K562 (cell line): ENCODE measurements at regions not wholly inside any gene's neighbourhood (a gene's known extent, or its start where the extent isn't known, plus 50 kb on each side); places are given as distances from the start of the nearest gene placed in this dataset.

Experiments used
- AFF1 ChIP-seq, 2 experiments: fragments of 450-650 bp; IDR thresholded peaks; 2 replicates each; pipeline ENCODE4 v1.6.1; 2018; ENCODE audit warnings: mild to moderate bottlenecking in 2 of 2, low read depth in 1 of 2; ENCODE audit not compliant: partially characterized antibody in 2 of 2
- ARID3A ChIP-seq: IDR thresholded peaks from 2 replicates; pipeline ENCODE4 v1.6.1; 2012; ENCODE audit warnings: low read depth, low read length, improper control_type of control experiment, borderline replicate concordance
- BACH1 ChIP-seq: fragments of 200-800 bp; sonication (Bioruptor generic); IDR thresholded peaks from 2 replicates; pipeline ENCODE4 v1.6.1; 2016; ENCODE audit warnings: missing genetic modification characterization, missing compliant biosample characterization
- CBX2 ChIP-seq: fragments of 200-600 bp; sonication (generic); IDR thresholded peaks from one replicate; pipeline ENCODE4 v1.6.1; 2012; ENCODE audit warnings: mild to moderate bottlenecking, low read length, inconsistent platforms; ENCODE audit not compliant: insufficient read depth, poor library complexity, severe bottlenecking
- EP400 ChIP-seq: fragments of 450-650 bp; IDR thresholded peaks from 2 replicates; pipeline ENCODE4 v1.6.1; 2017; ENCODE audit warnings: antibody characterized with exemption, mild to moderate bottlenecking, moderate library complexity
- HLTF ChIP-seq: fragments of 450-650 bp; IDR thresholded peaks from 2 replicates; pipeline ENCODE4 v1.6.1; 2016
- MCM7 ChIP-seq, 2 experiments: fragments of 450-650 bp; IDR thresholded peaks; 2 replicates each; pipeline ENCODE4 v1.6.1; 2016 to 2018
- MTA2 ChIP-seq: fragments of 450-650 bp; IDR thresholded peaks from 2 replicates; pipeline ENCODE4 v1.6.1; 2016; ENCODE audit warnings: low read depth
- MTA3 ChIP-seq: fragments of 450-650 bp; formaldehyde crosslinking; IDR thresholded peaks from 2 replicates; pipeline ENCODE4 v1.6.1; 2017; ENCODE audit warnings: mild to moderate bottlenecking, borderline replicate concordance
- RBBP5 ChIP-seq: fragments of 200-600 bp; sonication (generic); IDR thresholded peaks from 2 replicates; pipeline ENCODE4 v1.6.1; 2012; ENCODE audit warnings: borderline replicate concordance, mild to moderate bottlenecking, low read length, control low read depth, inconsistent platforms; ENCODE audit not compliant: insufficient read depth, poor library complexity, severe bottlenecking
- RHOXF2B ChIP-seq: fragments of 250-450 bp; sonication (Bioruptor Pico); conservative IDR thresholded peaks from 2 replicates; pipeline ENCODE4 v1.5.1; 2021
- SREBF1 ChIP-seq: fragments of 150-350 bp; IDR thresholded peaks from 2 replicates; pipeline ENCODE4 v1.6.1; 2014; ENCODE audit warnings: antibody characterized with exemption, low read depth, low read length, borderline replicate concordance
- ZBTB7A ChIP-seq: IDR thresholded peaks from 2 replicates; pipeline ENCODE4 v1.6.1; 2011; ENCODE audit warnings: low read depth, mild to moderate bottlenecking, low read length, moderate library complexity, borderline replicate concordance; ENCODE audit not compliant: control insufficient read depth
- ZFX ChIP-seq: sonication (generic); formaldehyde crosslinking; IDR thresholded peaks from 2 replicates; pipeline ENCODE4 v1.8.0; 2022; ENCODE audit warnings: mild to moderate bottlenecking, missing genetic modification reagents, moderate library complexity
- ZNF347 ChIP-seq: fragments of 450-650 bp; formaldehyde crosslinking; IDR thresholded peaks from 2 replicates; pipeline ENCODE4 v1.4.0; 2020; ENCODE audit warnings: low read depth, mild to moderate bottlenecking, moderate library complexity
- ZNF592 ChIP-seq: fragments of 450-650 bp; IDR thresholded peaks from 2 replicates; pipeline ENCODE4 v1.6.1; 2017; ENCODE audit warnings: antibody characterized with exemption, mild to moderate bottlenecking

- TF ChIP-seq CBX2: no peak
- TF ChIP-seq BACH1 (tag): 0 out of 2 replicates have a peak, but pooled peaks have one; percentile 33
- TF ChIP-seq SREBF1: no peak
- peak; percentile 82 for TF ChIP-seq ZBTB7A
- peak; percentile 69 to 84 for TF ChIP-seq AFF1 (IDR thresholded peaks at IDR 0.05; ENCODE audit: low read depth in 1 of 2, partially characterized antibody in 2 of 2)
- peak; percentile 58; the same call in 1 of the 2 replicates for TF ChIP-seq EP400
- TF ChIP-seq MTA3: peak; percentile 28; the same call in 1 of the 2 replicates
- no peak for TF ChIP-seq MCM7 (IDR thresholded peaks at IDR 0.05)
- TF ChIP-seq ZNF347 (CRISPR knock-in tag): no peak
- TF ChIP-seq ZNF592: 0 out of 2 replicates have a peak, but pooled peaks have one; percentile 2
- peak; percentile 86 for TF ChIP-seq MTA2
- TF ChIP-seq RBBP5: peak; percentile 29
- TF ChIP-seq ARID3A: peak; percentile 76; the same call in 1 of the 2 replicates
- TF ChIP-seq ZFX (CRISPR knock-in tag): peak; percentile 68
- peak; percentile 18; the same call in 1 of the 2 replicates for TF ChIP-seq HLTF
- no peak for TF ChIP-seq RHOXF2B (CRISPR knock-in tag)
Observed at GRCh38 chr2:230658877-230659652, 53.6 kb upstream of the CAB39 start (continued).
